GM12874 (cell line): ENCODE measurements at regions not wholly inside any gene's neighbourhood (a gene's known extent, or its start where the extent isn't known, plus 50 kb on each side); places are given as distances from the start of the nearest gene placed in this dataset.

Experiments
- CTCF ChIP-seq: IDR thresholded peaks from 2 replicates; pipeline ENCODE4 v1.5.1; 2011; ENCODE audit warnings: low read depth, mild to moderate bottlenecking, control low read depth, low read length, moderate library complexity; ENCODE audit not compliant: insufficient read depth

- TF ChIP-seq CTCF = no peak
Measured at GRCh38 chr7:8343556-8343955, 81.6 kb upstream of the ICA1 start.

- no peak for TF ChIP-seq CTCF
Measured at GRCh38 chr7:8353991-8354390, 79.4 kb upstream of the NXPH1 start.

GRCh38 chr7:8354503-8354902 lies 78.9 kb upstream of the NXPH1 start:
- TF ChIP-seq CTCF = no peak

- no peak for TF ChIP-seq CTCF
Measured at GRCh38 chr7:8356071-8356470, 77.3 kb upstream of the NXPH1 start.

GRCh38 chr7:8357536-8357935 lies 75.9 kb upstream of the NXPH1 start:
- no peak for TF ChIP-seq CTCF

- no peak for TF ChIP-seq CTCF
Measured at GRCh38 chr7:8360564-8361153, 72.8 kb upstream of the NXPH1 start.

GRCh38 chr7:8362723-8363369 lies 70.6 kb upstream of the NXPH1 start:
- TF ChIP-seq CTCF = no peak
